Large intestine (tissue), 3 donors: ENCODE measurements at regions not wholly inside any gene's neighbourhood (a gene's known extent, or its start where the extent isn't known, plus 50 kb on each side); places are given as distances from the start of the nearest gene placed in this dataset.

Experiments
- DNase-seq, 2 donors: peaks; one replicate each; pipeline versions ENCODE4 v3.0.0 to v3.0.0-alpha.2; 2013
- H3K27ac ChIP-seq: one replicate; pipeline ENCODE4 v1.5.1; 2013; ENCODE audit warnings: low read length
- H3K27me3 ChIP-seq: 2 replicates; pipeline ENCODE4 v1.6.1; 2013; ENCODE audit warnings: low read length; ENCODE audit not compliant: control insufficient read depth, insufficient read depth
- H3K36me3 ChIP-seq: 2 replicates; pipeline ENCODE4 v1.6.1; 2013; ENCODE audit warnings: low read length; ENCODE audit not compliant: control insufficient read depth, insufficient read depth
- H3K4me1 ChIP-seq: one replicate; pipeline ENCODE4 v1.6.1; 2013; ENCODE audit warnings: low read length; ENCODE audit not compliant: control insufficient read depth, insufficient read depth
- H3K4me3 ChIP-seq: one replicate; pipeline ENCODE4 v1.5.1; 2013; ENCODE audit warnings: low read length
- H3K9me3 ChIP-seq: one replicate; pipeline ENCODE4 v1.6.1; 2013; ENCODE audit warnings: mild to moderate bottlenecking, low read depth, low read length, moderate library complexity; ENCODE audit not compliant: control insufficient read depth
- WGBS: methylation state at CpG from one replicate; pipeline ENCODE4 v1.1.5; 2013; ENCODE audit warnings: low lambda C conversion rate; ENCODE audit not compliant: insufficient coverage; 5-methylcytosine and 5-hydroxymethylcytosine counted together

- Histone ChIP-seq H3K4me1 (no peaks in the 10 kb centered on the region), H3K27me3 (no peaks in the 10 kb centered on the region), H3K27ac (no peak overlapping the region), H3K36me3 (no peaks in the 10 kb centered on the region), H3K4me3 (no peak overlapping the region), H3K9me3 (peaks cover 20% of the 10 kb centered on the region)
- DNase-seq, result no peak
Observed at GRCh38 chr11:80495116-80495515, 1054.3 kb upstream of the TENM4 start.

GRCh38 chr11:80487952-80488351, 1047.1 kb upstream of the TENM4 start:
- H3K27ac ChIP-seq, result no peak overlapping the region
- no peak overlapping the region for H3K4me3 ChIP-seq
- no peak for DNase-seq
- no peaks in the 10 kb centered on the region for H3K27me3 ChIP-seq
- H3K4me1 ChIP-seq, result no peaks in the 10 kb centered on the region
- H3K36me3 ChIP-seq, result no peaks in the 10 kb centered on the region
- peaks cover under 1% of the 10 kb centered on the region for H3K9me3 ChIP-seq

- Histone ChIP-seq H3K36me3 (no peaks in the 10 kb centered on the region), H3K4me3 (no peak overlapping the region), H3K27me3 (no peaks in the 10 kb centered on the region), H3K9me3 (no peaks in the 10 kb centered on the region), H3K4me1 (no peaks in the 10 kb centered on the region), H3K27ac (no peak overlapping the region)
- no peak for DNase-seq
- WGBS, result 90% methylated on average over 2 of the region's 4 CpGs
Observed at GRCh38 chr11:80486678-80487077, 1045.8 kb upstream of the TENM4 start.

- WGBS, result no CpG with 5 or more reads among the region's 2 CpGs
- no peaks in the 10 kb centered on the region for H3K9me3 ChIP-seq
- H3K4me3 ChIP-seq, result no peak overlapping the region
- no peaks in the 10 kb centered on the region for H3K4me1 ChIP-seq
- H3K27ac ChIP-seq, result no peak overlapping the region
- DNase-seq, result no peak
- no peaks in the 10 kb centered on the region for H3K27me3 ChIP-seq
- H3K36me3 ChIP-seq, result no peaks in the 10 kb centered on the region
Observed at GRCh38 chr11:80477178-80477577, 1036.3 kb upstream of the TENM4 start.

GRCh38 chr11:80473562-80473961, 1032.7 kb upstream of the TENM4 start:
- Histone ChIP-seq H3K4me1 (no peaks in the 10 kb centered on the region), H3K9me3 (no peaks in the 10 kb centered on the region), H3K4me3 (no peak overlapping the region), H3K36me3 (no peaks in the 10 kb centered on the region), H3K27me3 (no peaks in the 10 kb centered on the region), H3K27ac (no peak overlapping the region)
- no CpG with 5 or more reads among the region's 3 CpGs for WGBS
- DNase-seq, result peak in 1 of 2 donors; percentile 12

GRCh38 chr11:80469871-80470270, 1029.0 kb upstream of the TENM4 start:
- WGBS, result no CpG with 5 or more reads among the region's 2 CpGs
- Histone ChIP-seq H3K36me3 (no peaks in the 10 kb centered on the region), H3K27me3 (no peaks in the 10 kb centered on the region), H3K9me3 (no peaks in the 10 kb centered on the region), H3K4me3 (no peak overlapping the region), H3K27ac (no peak overlapping the region), H3K4me1 (no peaks in the 10 kb centered on the region)
- no peak for DNase-seq

- H3K4me3 ChIP-seq, result no peak overlapping the region
- H3K27ac ChIP-seq, result no peak overlapping the region
- H3K27me3 ChIP-seq, result no peaks in the 10 kb centered on the region
- WGBS, result 100% methylated on average over 1 of the region's 1 CpG
- no peaks in the 10 kb centered on the region for H3K4me1 ChIP-seq
- DNase-seq, result no peak
- H3K36me3 ChIP-seq, result no peaks in the 10 kb centered on the region
- no peaks in the 10 kb centered on the region for H3K9me3 ChIP-seq
Observed at GRCh38 chr11:80466570-80466969, 1025.7 kb upstream of the TENM4 start.

- WGBS, result no CpG with 5 or more reads among the region's 3 CpGs
- H3K36me3 ChIP-seq, result no peaks in the 10 kb centered on the region
- no peaks in the 10 kb centered on the region for H3K9me3 ChIP-seq
- no peak overlapping the region for H3K27ac ChIP-seq
- DNase-seq, result peak; percentile 4 to 17
- no peaks in the 10 kb centered on the region for H3K27me3 ChIP-seq
- H3K4me3 ChIP-seq, result no peak overlapping the region
- H3K4me1 ChIP-seq, result no peaks in the 10 kb centered on the region
Observed at GRCh38 chr11:80462211-80462610, 1021.4 kb upstream of the TENM4 start.

GRCh38 chr11:80458376-80458775, 1017.5 kb upstream of the TENM4 start:
- Histone ChIP-seq H3K4me1 (no peaks in the 10 kb centered on the region), H3K4me3 (no peak overlapping the region), H3K27ac (no peak overlapping the region), H3K27me3 (no peaks in the 10 kb centered on the region), H3K9me3 (no peaks in the 10 kb centered on the region), H3K36me3 (no peaks in the 10 kb centered on the region)
- WGBS, result 84% methylated on average over 3 of the region's 3 CpGs
- no peak for DNase-seq

GRCh38 chr11:80457823-80458222, 1017.0 kb upstream of the TENM4 start:
- H3K9me3 ChIP-seq, result no peaks in the 10 kb centered on the region

GRCh38 chr11:80455818-80456217, 1015.0 kb upstream of the TENM4 start:
- no peak overlapping the region for H3K4me3 ChIP-seq
- no peaks in the 10 kb centered on the region for H3K27me3 ChIP-seq
- DNase-seq, result no peak
- no peaks in the 10 kb centered on the region for H3K36me3 ChIP-seq
- no peak overlapping the region for H3K27ac ChIP-seq
- no peaks in the 10 kb centered on the region for H3K4me1 ChIP-seq
- 33% methylated on average over 1 of the region's 1 CpG for WGBS
- H3K9me3 ChIP-seq, result no peaks in the 10 kb centered on the region

More at GRCh38 chr11:80457823-80458222, 1017.0 kb upstream of the TENM4 start:
- H3K4me1 ChIP-seq, result no peaks in the 10 kb centered on the region
- no peaks in the 10 kb centered on the region for H3K27me3 ChIP-seq
- no peak overlapping the region for H3K4me3 ChIP-seq
- DNase-seq, result no peak
- H3K36me3 ChIP-seq, result no peaks in the 10 kb centered on the region
- no CpG with 5 or more reads among the region's 2 CpGs for WGBS
- no peak overlapping the region for H3K27ac ChIP-seq
